Heart right ventricle (tissue), 16 donors: ENCODE measurements at regions not wholly inside any gene's neighbourhood (a gene's known extent, or its start where the extent isn't known, plus 50 kb on each side); places are given as distances from the start of the nearest gene placed in this dataset.

Source experiments
- ATAC-seq, 8 donors: fragments of 200-7000 bp; cut with Tn5 transposase; one replicate each; pipeline ENCODE4 v1.9.1; 2020; ENCODE audit warnings: mild to moderate bottlenecking in 8 of 8, moderate library complexity in 8 of 8, moderate number of reproducible peaks in 1 of 8
- DNase-seq, 2 donors: peaks; one replicate each; pipeline ENCODE4 v3.0.0-alpha.2; 2020
- H3K27ac ChIP-seq, 10 donors: fragments of 200-600 bp; sonication (generic) in 2 of 10; one replicate each; pipeline versions ENCODE4 v1.5.0 to v1.8.0; 2020 to 2022; ENCODE audit warnings: mild to moderate bottlenecking in 3 of 10
- H3K27me3 ChIP-seq, 7 donors: fragments of 200-600 bp; one replicate each; pipeline ENCODE4 v1.8.0; 2021 to 2022; ENCODE audit warnings: mild to moderate bottlenecking in 2 of 7
- H3K36me3 ChIP-seq, 9 donors: fragments of 200-600 bp; sonication (generic) in 1 of 9; one replicate each; pipeline versions ENCODE4 v1.5.0 to v1.8.0; 2020 to 2022; ENCODE audit warnings: mild to moderate bottlenecking in 2 of 9
- H3K4me1 ChIP-seq, 9 donors: fragments of 200-600 bp; sonication (generic) in 1 of 9; one replicate each; pipeline versions ENCODE4 v1.5.0 to v1.8.0; 2020 to 2022; ENCODE audit warnings: mild to moderate bottlenecking in 4 of 9
- H3K4me3 ChIP-seq, 10 donors: fragments of 200-600 bp; sonication (generic) in 2 of 10; one replicate each; pipeline versions ENCODE4 v1.5.0 to v1.8.0; 2020 to 2022; ENCODE audit warnings: mild to moderate bottlenecking in 7 of 10, moderate library complexity in 2 of 10
- H3K9me3 ChIP-seq, 11 donors: fragments of 200-600 bp in 10 of 11; sonication (generic) in 2 of 11; one replicate each; pipeline versions ENCODE4 v1.5.0 to v1.8.0; 2013 to 2022; ENCODE audit warnings: mild to moderate bottlenecking in 2 of 11, control low read depth in 1 of 11, moderate library complexity in 1 of 11
- WGBS, 2 donors: extraction: QIAGEN DNeasy Blood & Tissue Kit; methylation state at CpG; one replicate each; pipeline ENCODE4 v1.1.7; 2013; ENCODE audit warnings: inconsistent platforms in 1 of 2; 5-methylcytosine and 5-hydroxymethylcytosine counted together
- intact Hi-C, 10 donors: fragments of 100-400 bp; cut with DNase I; formaldehyde crosslinking; loops; one replicate each; pipeline versions ENCODE4 v1.11.1 to v1.14.2; 2022
- TF ChIP-seq, protein P1 (sequence below), 9 donors: fragments of 200-600 bp; sonication (generic) in 2 of 9; IDR thresholded peaks; one replicate each; pipeline versions ENCODE4 v1.5.0 to v1.8.0; 2021 to 2022; ENCODE audit warnings: antibody characterized with exemption in 9 of 9, mild to moderate bottlenecking in 5 of 9, moderate library complexity in 1 of 9
- donor health status: Arrhythmogenic right ventricular cardiomyopathy.
- donor health status: ischemic (EF 13 %, LVEDD 7.1; RV severe dilation, severe dysfunction).
- donor health status: healthy with polysubstance abuse.
- donor health status: DM: no; HTN: yes; CAD: no.
- donor health status: DM: no; HTN: no; CAD: no.
- donor health status: ischemic (EF 25% LVEDD 6.9; RV normal size, moderate dysfunction).
- donor health status: ischemic (EF 25% LVEDD 5.7; RV mildly dilated, moderate dysfunction).
- donor health status: healthy.
- donor health status: DM: yes; HTN: yes; CAD: no.
- donor health status: Ischemic cardiomyopathy.
- donor health status: ischemic (EF 35%, LVEDD 5.7; RV mildly dilated, moderate dysfunction).
- donor health status: nonischemic (EF 11% LVEDD 7.7; RV severe dilation, severe dysfunction).
- donor health status: DM: yes; HTN: yes; CAD: no.
- donor health status: PGD.
- donor health status: ischemic (EF 29% LVEDD 5.4; RV normal size, mild dysfunction).
- donor health status: nonischemic (EF 23%, LVEDD 6.1; RV moderate dilation, normal function).

DNA sequence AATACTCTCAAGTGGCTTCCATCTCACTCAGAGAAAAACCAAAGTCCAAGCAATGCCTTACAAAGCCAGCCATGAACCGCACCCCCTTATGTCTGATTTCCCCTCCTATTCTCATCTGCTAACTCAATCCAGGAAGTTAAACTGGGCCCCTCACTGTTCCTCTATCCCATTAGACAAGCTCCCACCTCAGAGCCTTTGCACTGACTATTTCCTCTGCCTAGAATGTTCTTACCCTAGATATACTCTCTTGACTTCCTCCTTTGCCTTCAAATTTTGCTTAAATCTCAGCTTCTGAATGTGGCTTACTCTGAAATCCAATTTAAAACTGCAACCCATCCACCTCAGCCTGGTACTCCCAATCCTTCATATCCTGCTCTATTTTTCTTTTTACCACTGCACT is 257.0 kb upstream of the USP15 start:
- Histone ChIP-seq H3K9me3 (no peaks in the 10 kb centered on the region), H3K27ac (peak overlapping the region in 1 of 10 donors; percentile 22), H3K4me3 (no peak overlapping the region), H3K36me3 (no peaks in the 10 kb centered on the region), H3K4me1 (peaks cover 0 to 12% (median 0%) of the 10 kb centered on the region in 9 donors), H3K27me3 (peaks cover 0 to under 1% (median 0%) of the 10 kb centered on the region in 7 donors)
- DNase-seq (no peak), ATAC-seq (no peak)
- 68 to 79% methylated on average over 1 of the region's 1 CpG for WGBS, 2 donors
- TF ChIP-seq, protein P1, sequence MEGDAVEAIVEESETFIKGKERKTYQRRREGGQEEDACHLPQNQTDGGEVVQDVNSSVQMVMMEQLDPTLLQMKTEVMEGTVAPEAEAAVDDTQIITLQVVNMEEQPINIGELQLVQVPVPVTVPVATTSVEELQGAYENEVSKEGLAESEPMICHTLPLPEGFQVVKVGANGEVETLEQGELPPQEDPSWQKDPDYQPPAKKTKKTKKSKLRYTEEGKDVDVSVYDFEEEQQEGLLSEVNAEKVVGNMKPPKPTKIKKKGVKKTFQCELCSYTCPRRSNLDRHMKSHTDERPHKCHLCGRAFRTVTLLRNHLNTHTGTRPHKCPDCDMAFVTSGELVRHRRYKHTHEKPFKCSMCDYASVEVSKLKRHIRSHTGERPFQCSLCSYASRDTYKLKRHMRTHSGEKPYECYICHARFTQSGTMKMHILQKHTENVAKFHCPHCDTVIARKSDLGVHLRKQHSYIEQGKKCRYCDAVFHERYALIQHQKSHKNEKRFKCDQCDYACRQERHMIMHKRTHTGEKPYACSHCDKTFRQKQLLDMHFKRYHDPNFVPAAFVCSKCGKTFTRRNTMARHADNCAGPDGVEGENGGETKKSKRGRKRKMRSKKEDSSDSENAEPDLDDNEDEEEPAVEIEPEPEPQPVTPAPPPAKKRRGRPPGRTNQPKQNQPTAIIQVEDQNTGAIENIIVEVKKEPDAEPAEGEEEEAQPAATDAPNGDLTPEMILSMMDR (IDR thresholded peaks at IDR 0.05) = no peak
- intact Hi-C loops = loop anchor here in 1 of 10 donors (10.0 kb wide), 1 partner anchor 192 kb away; a partner anchor contains a TSS

GRCh38 chr12:62003701-62004100 is 256.5 kb upstream of the USP15 start:
- TF ChIP-seq, protein P1 (IDR thresholded peaks at IDR 0.05) = no peak
- no peak for ATAC-seq
- DNase-seq = no peak
- intact Hi-C loops = loop anchor here in 1 of 10 donors (10.0 kb wide), 1 partner anchor 191 kb away; a partner anchor contains a TSS
- Histone ChIP-seq H3K27me3 (no peaks in the 10 kb centered on the region), H3K4me1 (peaks cover 0 to 12% (median 0%) of the 10 kb centered on the region in 9 donors), H3K9me3 (no peaks in the 10 kb centered on the region), H3K4me3 (no peak overlapping the region), H3K27ac (peak overlapping the region in 1 of 10 donors; percentile 22), H3K36me3 (no peaks in the 10 kb centered on the region)
- WGBS, 2 donors = 34 to 81% methylated on average over 2 of the region's 2 CpGs

DNA sequence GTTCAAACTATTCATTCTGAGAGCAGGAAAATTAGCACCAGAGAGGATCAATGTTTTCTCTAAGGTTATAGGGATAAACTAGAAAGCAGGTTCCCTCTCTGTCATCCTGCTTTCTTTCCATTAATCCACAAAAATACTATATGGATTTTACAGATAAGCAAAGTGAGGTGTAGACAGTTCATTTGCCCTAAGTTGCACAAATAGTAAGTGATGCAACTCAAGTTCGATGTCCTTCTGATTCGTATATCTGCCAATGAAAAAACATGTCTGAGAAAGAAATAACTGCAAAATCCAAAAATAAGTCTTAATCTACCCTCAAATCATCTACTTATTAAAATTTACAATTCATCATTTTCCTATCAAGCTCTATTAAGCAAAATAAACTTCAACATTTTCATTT is 254.6 kb upstream of the USP15 start:
- TF ChIP-seq, protein P1 (IDR thresholded peaks at IDR 0.05) = no peak
- intact Hi-C loops = loop anchor here in 1 of 10 donors (10.0 kb wide), 1 partner anchor 189 kb away; a partner anchor contains a TSS

GRCh38 chr12:62006076-62006732 is 254.0 kb upstream of the USP15 start:
- H3K27ac ChIP-seq = no peak overlapping the region
- 19% methylated on average over 5 of the region's 5 CpGs for WGBS, 2 donors
- no peaks in the 10 kb centered on the region for H3K9me3 ChIP-seq
- no peak for ATAC-seq
- TF ChIP-seq, protein P1 (IDR thresholded peaks at IDR 0.05) = peak; percentile 28 to 74 (median 70)
- intact Hi-C loops = loop anchor here in 1 of 10 donors (10.0 kb wide), 1 partner anchor 189 kb away; a partner anchor contains a TSS
- no peak overlapping the region for H3K4me3 ChIP-seq
- DNase-seq = no peak
- no peaks in the 10 kb centered on the region for H3K27me3 ChIP-seq
- peaks cover 0 to 3% (median 0%) of the 10 kb centered on the region in 9 donors for H3K4me1 ChIP-seq
- no peaks in the 10 kb centered on the region for H3K36me3 ChIP-seq

More for the DNA sequence above, 254.6 kb upstream of the USP15 start:
- DNase-seq = no peak
- H3K9me3 ChIP-seq = no peaks in the 10 kb centered on the region
- no peaks in the 10 kb centered on the region for H3K27me3 ChIP-seq
- no peak for ATAC-seq
- H3K36me3 ChIP-seq = no peaks in the 10 kb centered on the region
- 63 to 66% methylated on average over 2 of the region's 2 CpGs for WGBS, 2 donors
- H3K4me1 ChIP-seq = peaks cover 0 to 3% (median 0%) of the 10 kb centered on the region in 9 donors
- no peak overlapping the region for H3K27ac ChIP-seq
- no peak overlapping the region for H3K4me3 ChIP-seq
